ENCODE measurements at regions not wholly inside any gene's neighbourhood (a gene's known extent, or its start where the extent isn't known, plus 50 kb on each side); places are given as distances from the start of the nearest gene placed in this dataset.

- no peaks in the 10 kb centered on the region for H3K79me2 ChIP-seq (ENCODE audit: control insufficient read depth, insufficient read depth, low read length)
- Mint-ChIP-seq H3K9me3 (ENCODE audit: insufficient read depth) (peaks cover 2% of the 10 kb centered on the region), H3K4me1 (no peaks in the 10 kb centered on the region), H3K4me3 (no peak overlapping the region), H3K27ac (no peak overlapping the region), H3K27me3 (no peaks in the 10 kb centered on the region)
- H3K27me3 ChIP-seq (replicated peaks in 1 of 4; ENCODE audit: control extremely low read depth in 1 of 4, control insufficient read depth in 3 of 4, insufficient read depth in 4 of 4, low read length in 3 of 4), result no peaks in the 10 kb centered on the region
- DNase-seq, result no peak
- WGBS (ENCODE audit: insufficient coverage), result 88% methylated on average over 8 of the region's 8 CpGs
- intact Hi-C loops (cut with micrococcal nuclease), result no loop called here
- H3K27ac ChIP-seq (ENCODE audit: low read length in 2 of 2), result no peak overlapping the region
- H3K4me3 ChIP-seq (ENCODE audit: control extremely low read depth in 1 of 5, extremely low read depth in 1 of 5, insufficient read depth in 1 of 5, low read depth in 2 of 5, low read length in 4 of 5), result no peak overlapping the region
- H3K4me1 ChIP-seq (ENCODE audit: control insufficient read depth in 2 of 2, insufficient read depth in 2 of 2, low read length in 2 of 2), result no peaks in the 10 kb centered on the region
- H3K9me3 ChIP-seq (ENCODE audit: control extremely low read depth in 1 of 3, control insufficient read depth in 2 of 3, insufficient read depth in 1 of 3, low read length in 2 of 3), result peaks cover 0 to 8% (median 0%) of the 10 kb centered on the region in 3 donors
- H3K36me3 ChIP-seq (replicated peaks in 1 of 2; ENCODE audit: control extremely low read depth in 1 of 2, control insufficient read depth in 1 of 2, extremely low read depth in 1 of 2, insufficient read depth in 2 of 2, low read length in 1 of 2), result no peaks in the 10 kb centered on the region
- no peak overlapping the region for H3K9ac ChIP-seq (ENCODE audit: low read length)
- POLR2A ChIA-PET, result no interaction called here
- H3K4me2 ChIP-seq (replicated peaks; ENCODE audit: low read depth, low read length, poor library complexity, severe bottlenecking), result no peak overlapping the region
- no peak overlapping the region for H2AFZ ChIP-seq (ENCODE audit: insufficient read depth, low read depth, low read length, poor library complexity, severe bottlenecking)
- H4K20me1 ChIP-seq (ENCODE audit: control insufficient read depth, insufficient read depth, low read length, poor library complexity, severe bottlenecking), result no peaks in the 10 kb centered on the region
- ATAC-seq (ENCODE audit: low read depth), result no peak
- CTCF ChIA-PET, result no interaction called here
- TF ChIP-seq EZH2 (IDR thresholded peaks at IDR 0.05; ENCODE audit: borderline replicate concordance, insufficient read depth, low read depth, low read length, poor library complexity, severe bottlenecking) (no peak), CTCF (IDR thresholded peaks at IDR 0.05) (no peak)
These were observed 1247.4 kb downstream of the EFNA5 start for GRCh38 chr5:106423109-106423897.

- DNase-seq, result no peak
- WGBS (ENCODE audit: insufficient coverage), result no CpG with 5 or more reads among the region's 4 CpGs
- H3K4me3 ChIP-seq (ENCODE audit: control extremely low read depth in 1 of 5, extremely low read depth in 1 of 5, insufficient read depth in 1 of 5, low read depth in 2 of 5, low read length in 4 of 5), result no peak overlapping the region
- no peaks in the 10 kb centered on the region for H4K20me1 ChIP-seq (ENCODE audit: control insufficient read depth, insufficient read depth, low read length, poor library complexity, severe bottlenecking)
- Mint-ChIP-seq H3K4me3 (no peak overlapping the region), H3K9me3 (ENCODE audit: insufficient read depth) (no peaks in the 10 kb centered on the region), H3K27me3 (no peaks in the 10 kb centered on the region), H3K27ac (no peak overlapping the region), H3K4me1 (no peaks in the 10 kb centered on the region)
- H3K27ac ChIP-seq (ENCODE audit: low read length in 2 of 2), result no peak overlapping the region
- H3K36me3 ChIP-seq (replicated peaks in 1 of 2; ENCODE audit: control extremely low read depth in 1 of 2, control insufficient read depth in 1 of 2, extremely low read depth in 1 of 2, insufficient read depth in 2 of 2, low read length in 1 of 2), result no peaks in the 10 kb centered on the region
- H3K27me3 ChIP-seq (replicated peaks in 1 of 4; ENCODE audit: control extremely low read depth in 1 of 4, control insufficient read depth in 3 of 4, insufficient read depth in 4 of 4, low read length in 3 of 4), result no peaks in the 10 kb centered on the region
- no peak overlapping the region for H3K9ac ChIP-seq (ENCODE audit: low read length)
- POLR2A ChIA-PET, result no interaction called here
- no peak overlapping the region for H2AFZ ChIP-seq (ENCODE audit: insufficient read depth, low read depth, low read length, poor library complexity, severe bottlenecking)
- no peaks in the 10 kb centered on the region for H3K79me2 ChIP-seq (ENCODE audit: control insufficient read depth, insufficient read depth, low read length)
- H3K9me3 ChIP-seq (ENCODE audit: control extremely low read depth in 1 of 3, control insufficient read depth in 2 of 3, insufficient read depth in 1 of 3, low read length in 2 of 3), result peaks cover 0 to 12% (median 0%) of the 10 kb centered on the region in 3 donors
- no peak overlapping the region for H3K4me2 ChIP-seq (replicated peaks; ENCODE audit: low read depth, low read length, poor library complexity, severe bottlenecking)
- CTCF ChIA-PET, result no interaction called here
- TF ChIP-seq CTCF (IDR thresholded peaks at IDR 0.05), result no peak
- H3K4me1 ChIP-seq (ENCODE audit: control insufficient read depth in 2 of 2, insufficient read depth in 2 of 2, low read length in 2 of 2), result no peaks in the 10 kb centered on the region
- no peak for ATAC-seq (ENCODE audit: low read depth)
- intact Hi-C loops (cut with micrococcal nuclease), result no loop called here
These were observed 1250.6 kb downstream of the EFNA5 start for GRCh38 chr5:106420102-106420501.
